ENCODE measurements at regions not wholly inside any gene's neighbourhood (a gene's known extent, or its start where the extent isn't known, plus 50 kb on each side); places are given as distances from the start of the nearest gene placed in this dataset.

GRCh38 chr10:25083546-25084111, 67.2 kb downstream of the THNSL1 start:
- no peak overlapping the region for H3K4me3 ChIP-seq
- no peaks in the 10 kb centered on the region for H3K36me3 ChIP-seq
- H3K9me3 ChIP-seq, result no peaks in the 10 kb centered on the region
- TF ChIP-seq POLR2A (IDR thresholded peaks at IDR 0.05) (no peak), CTCF (IDR thresholded peaks at IDR 0.05) (no peak)
- 95% methylated on average over 4 of the region's 11 CpGs for WGBS (ENCODE audit: insufficient coverage, low coverage, low lambda C conversion rate, missing lambda C conversion rate)
- DNase-seq (no peak), ATAC-seq (no peak)
- no peaks in the 10 kb centered on the region for H3K27me3 ChIP-seq
- H3K27ac ChIP-seq, result no peak overlapping the region
- H3K4me1 ChIP-seq, result peaks cover 0 to 29% (median 0%) of the 10 kb centered on the region in 4 donors
- intact Hi-C loops (cut with DNase I), result no loop called here

- ATAC-seq (no peak), DNase-seq (no peak)
- no peak overlapping the region for H3K27ac ChIP-seq
- no peaks in the 10 kb centered on the region for H3K36me3 ChIP-seq
- 100% methylated on average over 1 of the region's 3 CpGs for WGBS (ENCODE audit: insufficient coverage, low coverage, low lambda C conversion rate, missing lambda C conversion rate)
- H3K4me3 ChIP-seq, result no peak overlapping the region
- H3K9me3 ChIP-seq, result no peaks in the 10 kb centered on the region
- intact Hi-C loops (cut with DNase I), result no loop called here
- H3K27me3 ChIP-seq, result no peaks in the 10 kb centered on the region
- TF ChIP-seq CTCF (IDR thresholded peaks at IDR 0.05), result no peak
- no peak for TF ChIP-seq POLR2A (IDR thresholded peaks at IDR 0.05)
- peaks cover 0 to 25% (median 0%) of the 10 kb centered on the region in 4 donors for H3K4me1 ChIP-seq
Measured at GRCh38 chr10:25084447-25084846, 68.0 kb downstream of the THNSL1 start.

GRCh38 chr10:25094590-25094989, 78.2 kb downstream of the THNSL1 start:
- no peak for TF ChIP-seq CTCF (IDR thresholded peaks at IDR 0.05)
- TF ChIP-seq POLR2A (IDR thresholded peaks at IDR 0.05), result no peak
- intact Hi-C loops (cut with DNase I), result no loop called here
- ATAC-seq, result no peak

GRCh38 chr10:25097669-25098411, 77.0 kb upstream of the GPR158 start:
- Histone ChIP-seq H3K27ac (no peak overlapping the region), H3K36me3 (no peaks in the 10 kb centered on the region), H3K4me1 (no peaks in the 10 kb centered on the region), H3K9me3 (no peaks in the 10 kb centered on the region), H3K27me3 (no peaks in the 10 kb centered on the region), H3K4me3 (no peak overlapping the region)
- ATAC-seq (no peak), DNase-seq (no peak)
- TF ChIP-seq POLR2A (IDR thresholded peaks at IDR 0.05), result no peak
- TF ChIP-seq CTCF (IDR thresholded peaks at IDR 0.05), result no peak
- 84% methylated on average over 6 of the region's 7 CpGs for WGBS (ENCODE audit: insufficient coverage, low coverage, low lambda C conversion rate, missing lambda C conversion rate)
- intact Hi-C loops (cut with DNase I), result no loop called here

More at GRCh38 chr10:25094590-25094989, 78.2 kb downstream of the THNSL1 start:
- Histone ChIP-seq H3K9me3 (no peaks in the 10 kb centered on the region), H3K4me1 (no peaks in the 10 kb centered on the region), H3K4me3 (no peak overlapping the region), H3K36me3 (no peaks in the 10 kb centered on the region), H3K27ac (no peak overlapping the region), H3K27me3 (no peaks in the 10 kb centered on the region)
- no peak for DNase-seq

All from right lobe of liver (tissue), 6 donors.